ENCODE measurements at regions not wholly inside any gene's neighbourhood (a gene's known extent, or its start where the extent isn't known, plus 50 kb on each side); places are given as distances from the start of the nearest gene placed in this dataset.

GRCh38 chr20:22826306-22827230 lies 208.5 kb upstream of the SSTR4 start:
- no peak for TF ChIP-seq CTCF (IDR thresholded peaks at IDR 0.05; ENCODE audit: insufficient read depth, low read length, poor library complexity, severe bottlenecking)
- no peak for TF ChIP-seq EZH2phosphoT487 (conservative IDR thresholded peaks at IDR 0.05; ENCODE audit: low read length)

All from SU-DHL-6 (cell line).